Uterus (tissue), 3 donors: ENCODE measurements at regions not wholly inside any gene's neighbourhood (a gene's known extent, or its start where the extent isn't known, plus 50 kb on each side); places are given as distances from the start of the nearest gene placed in this dataset.

Experiments used
- DNase-seq, 2 donors: peaks; one replicate each; pipeline ENCODE4 v3.0.0-alpha.2; 2019 to 2020
- H3K27ac ChIP-seq, 2 donors: fragments of 200-600 bp; sonication (generic); 1 replicate in 1 of 2; 2 replicates in 1 of 2; pipeline ENCODE4 v1.5.1; 2016 to 2018
- H3K27me3 ChIP-seq, 2 donors: fragments of 200-600 bp; sonication (generic); one replicate each; pipeline ENCODE4 v1.5.1; 2018 to 2019; ENCODE audit warnings: control low read depth in 1 of 2
- H3K36me3 ChIP-seq, 2 donors: fragments of 200-600 bp; sonication (generic); one replicate each; pipeline ENCODE4 v1.5.1; 2019; ENCODE audit warnings: control low read depth in 1 of 2
- H3K4me1 ChIP-seq, 2 donors: fragments of 200-600 bp; sonication (generic); one replicate each; pipeline ENCODE4 v1.5.1; 2018 to 2019; ENCODE audit warnings: control low read depth in 1 of 2
- H3K4me3 ChIP-seq, 2 donors: fragments of 200-600 bp; sonication (generic); 1 replicate in 1 of 2; 2 replicates in 1 of 2; pipeline ENCODE4 v1.5.1; 2018 to 2019; ENCODE audit warnings: mild to moderate bottlenecking in 1 of 2
- H3K9me3 ChIP-seq, 2 donors: fragments of 200-600 bp; sonication (generic); one replicate each; pipeline ENCODE4 v1.5.1; 2019; ENCODE audit warnings: control low read depth in 1 of 2
- CTCF ChIP-seq, 4 experiments: fragments of 200-600 bp in 2 of 4; fragments of 450-650 bp in 2 of 4; sonication (generic) in 2 of 4; IDR thresholded peaks; one replicate each; pipeline ENCODE4 v1.5.1; 2016 to 2019; ENCODE audit warnings: antibody characterized with exemption in 4 of 4, mild to moderate bottlenecking in 2 of 4, moderate library complexity in 1 of 4
- POLR2A ChIP-seq, 2 donors: fragments of 450-650 bp; IDR thresholded peaks; one replicate each; pipeline ENCODE4 v1.6.1; 2016; ENCODE audit warnings: antibody characterized with exemption in 2 of 2, mild to moderate bottlenecking in 1 of 2, moderate library complexity in 1 of 2
- intact Hi-C: fragments of 100-400 bp; cut with DNase I; formaldehyde crosslinking; loops from one replicate; pipeline ENCODE4 v1.15.1; 2023; ENCODE audit warnings: low total_unique reads
- donor health status: DM: yes; HTN: yes; CAD: no.

- H3K9me3 ChIP-seq, result no peaks in the 10 kb centered on the region
- no peak overlapping the region for H3K27ac ChIP-seq
- no peak for TF ChIP-seq CTCF (IDR thresholded peaks at IDR 0.05)
- TF ChIP-seq POLR2A (IDR thresholded peaks at IDR 0.05), result no peak
- H3K36me3 ChIP-seq, result no peaks in the 10 kb centered on the region
- no peaks in the 10 kb centered on the region for H3K4me1 ChIP-seq
- no peak for DNase-seq
- no peak overlapping the region for H3K4me3 ChIP-seq
- intact Hi-C loops, result no loop called here
- no peaks in the 10 kb centered on the region for H3K27me3 ChIP-seq
Measured at GRCh38 chr5:58358501-58359178, 101.2 kb downstream of the PLK2 start.

GRCh38 chr5:58357799-58358500, 101.9 kb downstream of the PLK2 start:
- intact Hi-C loops, result no loop called here
- no peak for DNase-seq
- no peaks in the 10 kb centered on the region for H3K9me3 ChIP-seq
- H3K27me3 ChIP-seq, result no peaks in the 10 kb centered on the region
- no peak overlapping the region for H3K4me3 ChIP-seq
- no peak overlapping the region for H3K27ac ChIP-seq
- no peak for TF ChIP-seq CTCF (IDR thresholded peaks at IDR 0.05)
- TF ChIP-seq POLR2A (IDR thresholded peaks at IDR 0.05), result no peak
- H3K4me1 ChIP-seq, result no peaks in the 10 kb centered on the region
- H3K36me3 ChIP-seq, result no peaks in the 10 kb centered on the region

- no peak for TF ChIP-seq POLR2A (IDR thresholded peaks at IDR 0.05)
- no peak for TF ChIP-seq CTCF (IDR thresholded peaks at IDR 0.05)
- intact Hi-C loops, result no loop called here
- DNase-seq, result no peak
- no peak overlapping the region for H3K27ac ChIP-seq
- H3K36me3 ChIP-seq, result no peaks in the 10 kb centered on the region
- H3K4me3 ChIP-seq, result no peak overlapping the region
- H3K4me1 ChIP-seq, result no peaks in the 10 kb centered on the region
- no peaks in the 10 kb centered on the region for H3K27me3 ChIP-seq
- no peaks in the 10 kb centered on the region for H3K9me3 ChIP-seq
Measured at GRCh38 chr5:58357121-58357520, 102.8 kb downstream of the PLK2 start.

GRCh38 chr5:58356662-58357061, 103.2 kb downstream of the PLK2 start:
- Histone ChIP-seq H3K9me3 (no peaks in the 10 kb centered on the region), H3K27ac (no peak overlapping the region), H3K4me1 (no peaks in the 10 kb centered on the region), H3K36me3 (no peaks in the 10 kb centered on the region), H3K4me3 (no peak overlapping the region), H3K27me3 (no peaks in the 10 kb centered on the region)
- no peak for TF ChIP-seq CTCF (IDR thresholded peaks at IDR 0.05)
- DNase-seq, result no peak
- intact Hi-C loops, result no loop called here

GRCh38 chr5:58354827-58355226, 105.1 kb downstream of the PLK2 start:
- no peak overlapping the region for H3K27ac ChIP-seq
- H3K9me3 ChIP-seq, result no peaks in the 10 kb centered on the region
- intact Hi-C loops, result no loop called here
- no peaks in the 10 kb centered on the region for H3K36me3 ChIP-seq
- no peaks in the 10 kb centered on the region for H3K27me3 ChIP-seq
- H3K4me3 ChIP-seq, result no peak overlapping the region
- TF ChIP-seq POLR2A (IDR thresholded peaks at IDR 0.05) (no peak), CTCF (IDR thresholded peaks at IDR 0.05) (no peak)
- no peak for DNase-seq
- H3K4me1 ChIP-seq, result no peaks in the 10 kb centered on the region
